HepG2 (cell line): ENCODE measurements at regions not wholly inside any gene's neighbourhood (a gene's known extent, or its start where the extent isn't known, plus 50 kb on each side); places are given as distances from the start of the nearest gene placed in this dataset.

Experiments used
- AKAP8 ChIP-seq: sonication (generic); formaldehyde crosslinking; IDR thresholded peaks from 2 replicates; pipeline ENCODE4 v1.5.1; 2020; ENCODE audit warnings: mild to moderate bottlenecking, missing genetic modification reagents
- NFE2L2 ChIP-seq: fragments of 150-350 bp; IDR thresholded peaks from 2 replicates; pipeline ENCODE4 v1.6.1; 2014; ENCODE audit warnings: low read length
- ZNF224 ChIP-seq: sonication (generic); formaldehyde crosslinking; IDR thresholded peaks from 2 replicates; pipeline ENCODE4 v1.5.0; 2020; ENCODE audit warnings: mild to moderate bottlenecking, missing genetic modification reagents
- TF ChIP-seq, protein P1 (sequence below): sonication (generic); formaldehyde crosslinking; IDR thresholded peaks from 2 replicates; pipeline ENCODE4 v1.4.0; 2020; ENCODE audit warnings: missing genetic modification reagents

- no peak for TF ChIP-seq ZNF224 (CRISPR knock-in tag)
- no peak for TF ChIP-seq NFE2L2
- TF ChIP-seq, protein P1, sequence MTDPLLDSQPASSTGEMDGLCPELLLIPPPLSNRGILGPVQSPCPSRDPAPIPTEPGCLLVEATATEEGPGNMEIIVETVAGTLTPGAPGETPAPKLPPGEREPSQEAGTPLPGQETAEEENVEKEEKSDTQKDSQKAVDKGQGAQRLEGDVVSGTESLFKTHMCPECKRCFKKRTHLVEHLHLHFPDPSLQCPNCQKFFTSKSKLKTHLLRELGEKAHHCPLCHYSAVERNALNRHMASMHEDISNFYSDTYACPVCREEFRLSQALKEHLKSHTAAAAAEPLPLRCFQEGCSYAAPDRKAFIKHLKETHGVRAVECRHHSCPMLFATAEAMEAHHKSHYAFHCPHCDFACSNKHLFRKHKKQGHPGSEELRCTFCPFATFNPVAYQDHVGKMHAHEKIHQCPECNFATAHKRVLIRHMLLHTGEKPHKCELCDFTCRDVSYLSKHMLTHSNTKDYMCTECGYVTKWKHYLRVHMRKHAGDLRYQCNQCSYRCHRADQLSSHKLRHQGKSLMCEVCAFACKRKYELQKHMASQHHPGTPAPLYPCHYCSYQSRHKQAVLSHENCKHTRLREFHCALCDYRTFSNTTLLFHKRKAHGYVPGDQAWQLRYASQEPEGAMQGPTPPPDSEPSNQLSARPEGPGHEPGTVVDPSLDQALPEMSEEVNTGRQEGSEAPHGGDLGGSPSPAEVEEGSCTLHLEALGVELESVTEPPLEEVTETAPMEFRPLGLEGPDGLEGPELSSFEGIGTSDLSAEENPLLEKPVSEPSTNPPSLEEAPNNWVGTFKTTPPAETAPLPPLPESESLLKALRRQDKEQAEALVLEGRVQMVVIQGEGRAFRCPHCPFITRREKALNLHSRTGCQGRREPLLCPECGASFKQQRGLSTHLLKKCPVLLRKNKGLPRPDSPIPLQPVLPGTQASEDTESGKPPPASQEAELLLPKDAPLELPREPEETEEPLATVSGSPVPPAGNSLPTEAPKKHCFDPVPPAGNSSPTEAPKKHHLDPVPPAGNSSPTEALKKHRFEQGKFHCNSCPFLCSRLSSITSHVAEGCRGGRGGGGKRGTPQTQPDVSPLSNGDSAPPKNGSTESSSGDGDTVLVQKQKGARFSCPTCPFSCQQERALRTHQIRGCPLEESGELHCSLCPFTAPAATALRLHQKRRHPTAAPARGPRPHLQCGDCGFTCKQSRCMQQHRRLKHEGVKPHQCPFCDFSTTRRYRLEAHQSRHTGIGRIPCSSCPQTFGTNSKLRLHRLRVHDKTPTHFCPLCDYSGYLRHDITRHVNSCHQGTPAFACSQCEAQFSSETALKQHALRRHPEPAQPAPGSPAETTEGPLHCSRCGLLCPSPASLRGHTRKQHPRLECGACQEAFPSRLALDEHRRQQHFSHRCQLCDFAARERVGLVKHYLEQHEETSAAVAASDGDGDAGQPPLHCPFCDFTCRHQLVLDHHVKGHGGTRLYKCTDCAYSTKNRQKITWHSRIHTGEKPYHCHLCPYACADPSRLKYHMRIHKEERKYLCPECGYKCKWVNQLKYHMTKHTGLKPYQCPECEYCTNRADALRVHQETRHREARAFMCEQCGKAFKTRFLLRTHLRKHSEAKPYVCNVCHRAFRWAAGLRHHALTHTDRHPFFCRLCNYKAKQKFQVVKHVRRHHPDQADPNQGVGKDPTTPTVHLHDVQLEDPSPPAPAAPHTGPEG (CRISPR knock-in tag), result no peak
- TF ChIP-seq AKAP8 (CRISPR knock-in tag), result no peak
These were observed 104.4 kb downstream of the SEC23IP start for GRCh38 chr10:119996944-119997343.
